WTC11 (cell line): ENCODE measurements at regions not wholly inside any gene's neighbourhood (a gene's known extent, or its start where the extent isn't known, plus 50 kb on each side); places are given as distances from the start of the nearest gene placed in this dataset.
"Not testable (repeated sequence)": the region's sequence is repeated elsewhere in the genome, so short reads cannot be mapped to it uniquely, and the experiment has no call there.

Experiments
- ATAC-seq: fragments of 200-7000 bp; cut with Tn5 transposase; 2 replicates; pipeline ENCODE4 v1.10.0; 2021; ENCODE audit warnings: mild to moderate bottlenecking, moderate library complexity
- CTCF ChIA-PET: fragments of 300-600 bp; sonication (Branson Sonifier 250); formaldehyde crosslinking; loops from one replicate; lab custom pipeline; 2021; ENCODE audit warnings: antibody characterized with exemption; lab: Charles Lee
- POLR2A ChIA-PET: fragments of 350-600 bp; sonication (Branson Sonifier 250); formaldehyde crosslinking; loops from one replicate; lab custom pipeline; 2021; ENCODE audit warnings: antibody characterized with exemption; lab: Charles Lee
- DNase-seq: peaks from one replicate; pipeline ENCODE4 v3.0.0; 2021; ENCODE audit warnings: low spot score
- H3K27ac Mint-ChIP-seq: 2 replicates; pipeline ENCODE4 v1.8.0; 2021; ENCODE audit warnings: mixed read lengths
- H3K27me3 Mint-ChIP-seq: 2 replicates; pipeline ENCODE4 v1.8.0; 2021; ENCODE audit warnings: low read depth, mild to moderate bottlenecking, moderate library complexity, mixed read lengths
- H3K36me3 Mint-ChIP-seq: 2 replicates; pipeline ENCODE4 v1.8.0; 2021; ENCODE audit warnings: mixed read lengths
- H3K4me1 Mint-ChIP-seq: 2 replicates; pipeline ENCODE4 v1.8.0; 2022; ENCODE audit warnings: mixed read lengths
- H3K4me3 Mint-ChIP-seq: 2 replicates; pipeline ENCODE4 v1.8.0; 2021; ENCODE audit warnings: mild to moderate bottlenecking, moderate library complexity, mixed read lengths
- H3K9me3 Mint-ChIP-seq: 2 replicates; pipeline ENCODE4 v1.8.0; 2021; ENCODE audit warnings: mixed read lengths
- ATF3 ChIP-seq: sonication (generic); formaldehyde crosslinking; conservative IDR thresholded peaks from 2 replicates; pipeline ENCODE4 v1.8.1; 2022; ENCODE audit warnings: mild to moderate bottlenecking, missing genetic modification reagents
- CREB1 ChIP-seq: sonication (generic); formaldehyde crosslinking; IDR thresholded peaks from 2 replicates; pipeline ENCODE4 v1.8.0; 2023; ENCODE audit warnings: mild to moderate bottlenecking, missing genetic modification reagents
- CREM ChIP-seq: sonication (generic); formaldehyde crosslinking; IDR thresholded peaks from 2 replicates; pipeline ENCODE4 v1.8.1; 2022; ENCODE audit warnings: mild to moderate bottlenecking, missing genetic modification reagents, moderate library complexity
- ELF4 ChIP-seq: sonication (generic); formaldehyde crosslinking; IDR thresholded peaks from 2 replicates; pipeline ENCODE4 v1.8.1; 2022; ENCODE audit warnings: low read depth, mild to moderate bottlenecking, moderate library complexity, missing genetic modification reagents
- GTF2I ChIP-seq: fragments of 250-450 bp; sonication (Bioruptor Pico); conservative IDR thresholded peaks from 2 replicates; pipeline ENCODE4 v1.4.0; 2021; ENCODE audit warnings: mild to moderate bottlenecking
- MXD4 ChIP-seq: fragments of 250-450 bp; sonication (Bioruptor Pico); IDR thresholded peaks from 2 replicates; pipeline ENCODE4 v1.8.0; 2021; ENCODE audit warnings: mild to moderate bottlenecking, moderate library complexity, borderline replicate concordance
- NFATC4 ChIP-seq: fragments of 250-450 bp; sonication (Bioruptor Pico); IDR thresholded peaks from 2 replicates; pipeline ENCODE4 v1.9.0; 2021; ENCODE audit warnings: mild to moderate bottlenecking
- NR2C2 ChIP-seq: sonication (generic); formaldehyde crosslinking; IDR thresholded peaks from 2 replicates; pipeline ENCODE4 v1.8.0; 2022; ENCODE audit warnings: mild to moderate bottlenecking, missing genetic modification reagents
- NR3C1 ChIP-seq: sonication (generic); formaldehyde crosslinking; conservative IDR thresholded peaks from 2 replicates; pipeline ENCODE4 v1.8.1; 2023; ENCODE audit warnings: low read depth, mild to moderate bottlenecking, missing genetic modification reagents
- PRDM15 ChIP-seq: sonication (generic); formaldehyde crosslinking; IDR thresholded peaks from 2 replicates; pipeline ENCODE4 v1.8.0; 2022; ENCODE audit warnings: missing genetic modification reagents
- RORB ChIP-seq: fragments of 250-450 bp; sonication (Bioruptor Pico); IDR thresholded peaks from 2 replicates; pipeline ENCODE4 v1.9.0; 2021; ENCODE audit warnings: mild to moderate bottlenecking
- SMAD3 ChIP-seq: sonication (generic); formaldehyde crosslinking; IDR thresholded peaks from 2 replicates; pipeline ENCODE4 v1.8.0; 2022; ENCODE audit warnings: missing genetic modification reagents, mild to moderate bottlenecking, borderline replicate concordance
- SMAD4 ChIP-seq: sonication (generic); formaldehyde crosslinking; IDR thresholded peaks from 2 replicates; pipeline ENCODE4 v1.8.0; 2022; ENCODE audit warnings: mild to moderate bottlenecking, missing genetic modification reagents
- SOX15 ChIP-seq: fragments of 250-450 bp; sonication (Bioruptor Pico); IDR thresholded peaks from 2 replicates; pipeline ENCODE4 v1.9.0; 2021; ENCODE audit warnings: mild to moderate bottlenecking
- TEAD1 ChIP-seq: sonication (generic); formaldehyde crosslinking; IDR thresholded peaks from 2 replicates; pipeline ENCODE4 v1.8.0; 2022; ENCODE audit warnings: mild to moderate bottlenecking, missing genetic modification reagents
- ZNF317 ChIP-seq: sonication (generic); formaldehyde crosslinking; IDR thresholded peaks from 2 replicates; pipeline ENCODE4 v1.8.1; 2023; ENCODE audit warnings: low read depth, mild to moderate bottlenecking, moderate library complexity, missing genetic modification reagents, borderline replicate concordance
- ZSCAN18 ChIP-seq: fragments of 250-450 bp; sonication (Bioruptor Pico); IDR thresholded peaks from 2 replicates; pipeline ENCODE4 v2.1.2; 2022; ENCODE audit warnings: mild to moderate bottlenecking, moderate library complexity
- TF ChIP-seq, protein P1 (sequence below): sonication (generic); formaldehyde crosslinking; IDR thresholded peaks from 2 replicates; pipeline ENCODE4 v1.8.1; 2023; ENCODE audit warnings: mild to moderate bottlenecking, moderate library complexity, missing genetic modification reagents
- TF ChIP-seq, protein P2 (sequence below): fragments of 250-450 bp; sonication (Bioruptor Pico); IDR thresholded peaks from 2 replicates; pipeline ENCODE4 v1.8.0; 2021; ENCODE audit warnings: mild to moderate bottlenecking
- TF ChIP-seq, protein P3 (sequence below): sonication (generic); formaldehyde crosslinking; IDR thresholded peaks from 2 replicates; pipeline ENCODE4 v1.8.1; 2023; ENCODE audit warnings: mild to moderate bottlenecking, missing genetic modification reagents

GRCh38 chr6:134634466-134634865, 315.4 kb downstream of the ALDH8A1 start:
- TF ChIP-seq SMAD3 (CRISPR knock-in tag): no peak
- TF ChIP-seq ZNF317 (CRISPR knock-in tag): no peak
- TF ChIP-seq CREM: no peak
- no peak for TF ChIP-seq ZSCAN18 (CRISPR knock-in tag)
- TF ChIP-seq MXD4 (CRISPR knock-in tag): no peak
- TF ChIP-seq, protein P1, sequence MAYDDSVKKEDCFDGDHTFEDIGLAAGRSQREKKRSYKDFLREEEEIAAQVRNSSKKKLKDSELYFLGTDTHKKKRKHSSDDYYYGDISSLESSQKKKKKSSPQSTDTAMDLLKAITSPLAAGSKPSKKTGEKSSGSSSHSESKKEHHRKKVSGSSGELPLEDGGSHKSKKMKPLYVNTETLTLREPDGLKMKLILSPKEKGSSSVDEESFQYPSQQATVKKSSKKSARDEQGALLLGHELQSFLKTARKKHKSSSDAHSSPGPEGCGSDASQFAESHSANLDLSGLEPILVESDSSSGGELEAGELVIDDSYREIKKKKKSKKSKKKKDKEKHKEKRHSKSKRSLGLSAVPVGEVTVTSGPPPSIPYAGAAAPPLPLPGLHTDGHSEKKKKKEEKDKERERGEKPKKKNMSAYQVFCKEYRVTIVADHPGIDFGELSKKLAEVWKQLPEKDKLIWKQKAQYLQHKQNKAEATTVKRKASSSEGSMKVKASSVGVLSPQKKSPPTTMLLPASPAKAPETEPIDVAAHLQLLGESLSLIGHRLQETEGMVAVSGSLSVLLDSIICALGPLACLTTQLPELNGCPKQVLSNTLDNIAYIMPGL (CRISPR knock-in tag): no peak
- TF ChIP-seq NR2C2: no peak
- TF ChIP-seq GTF2I (CRISPR knock-in tag): no peak
- no peak for TF ChIP-seq ATF3 (CRISPR knock-in tag)
- TF ChIP-seq, protein P2, sequence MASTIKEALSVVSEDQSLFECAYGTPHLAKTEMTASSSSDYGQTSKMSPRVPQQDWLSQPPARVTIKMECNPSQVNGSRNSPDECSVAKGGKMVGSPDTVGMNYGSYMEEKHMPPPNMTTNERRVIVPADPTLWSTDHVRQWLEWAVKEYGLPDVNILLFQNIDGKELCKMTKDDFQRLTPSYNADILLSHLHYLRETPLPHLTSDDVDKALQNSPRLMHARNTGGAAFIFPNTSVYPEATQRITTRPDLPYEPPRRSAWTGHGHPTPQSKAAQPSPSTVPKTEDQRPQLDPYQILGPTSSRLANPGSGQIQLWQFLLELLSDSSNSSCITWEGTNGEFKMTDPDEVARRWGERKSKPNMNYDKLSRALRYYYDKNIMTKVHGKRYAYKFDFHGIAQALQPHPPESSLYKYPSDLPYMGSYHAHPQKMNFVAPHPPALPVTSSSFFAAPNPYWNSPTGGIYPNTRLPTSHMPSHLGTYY: no peak
- TF ChIP-seq, protein P3, sequence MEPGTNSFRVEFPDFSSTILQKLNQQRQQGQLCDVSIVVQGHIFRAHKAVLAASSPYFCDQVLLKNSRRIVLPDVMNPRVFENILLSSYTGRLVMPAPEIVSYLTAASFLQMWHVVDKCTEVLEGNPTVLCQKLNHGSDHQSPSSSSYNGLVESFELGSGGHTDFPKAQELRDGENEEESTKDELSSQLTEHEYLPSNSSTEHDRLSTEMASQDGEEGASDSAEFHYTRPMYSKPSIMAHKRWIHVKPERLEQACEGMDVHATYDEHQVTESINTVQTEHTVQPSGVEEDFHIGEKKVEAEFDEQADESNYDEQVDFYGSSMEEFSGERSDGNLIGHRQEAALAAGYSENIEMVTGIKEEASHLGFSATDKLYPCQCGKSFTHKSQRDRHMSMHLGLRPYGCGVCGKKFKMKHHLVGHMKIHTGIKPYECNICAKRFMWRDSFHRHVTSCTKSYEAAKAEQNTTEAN: no peak
- no peak for TF ChIP-seq NR3C1 (CRISPR knock-in tag)
- TF ChIP-seq PRDM15 (CRISPR knock-in tag): no peak
- TF ChIP-seq TEAD1: no peak
- TF ChIP-seq NFATC4 (CRISPR knock-in tag): no peak
- TF ChIP-seq SMAD4 (CRISPR knock-in tag): no peak
- no peak for TF ChIP-seq ELF4 (CRISPR knock-in tag)
- no peak for TF ChIP-seq RORB (CRISPR knock-in tag)
- no peak for TF ChIP-seq SOX15 (CRISPR knock-in tag)
- TF ChIP-seq CREB1: no peak
- H3K27ac Mint-ChIP-seq: no peak overlapping the region
- ChIA-PET POLR2A (no interaction called here), CTCF (interaction anchor here (1.2 kb wide), 1 partner anchor 188 kb away, joined by 3 read pairs; no protein-coding TSS in a partner anchor)
- no peaks in the 10 kb centered on the region for H3K27me3 Mint-ChIP-seq
- peaks cover 6% of the 10 kb centered on the region for H3K36me3 Mint-ChIP-seq
- ATAC-seq (no peak), DNase-seq (no peak)
- H3K4me1 Mint-ChIP-seq: peaks cover 21% of the 10 kb centered on the region
- no peak overlapping the region for H3K4me3 Mint-ChIP-seq
- peaks cover 8% of the 10 kb centered on the region for H3K9me3 Mint-ChIP-seq

- H3K4me3 Mint-ChIP-seq, CTCF ChIA-PET, POLR2A ChIA-PET, ATAC-seq, H3K9me3 Mint-ChIP-seq, H3K27me3 Mint-ChIP-seq, DNase-seq, H3K27ac Mint-ChIP-seq, H3K36me3 Mint-ChIP-seq: not testable (repeated sequence)
- peaks cover 19% of the 10 kb centered on the region for H3K4me1 Mint-ChIP-seq
These were observed 315.3 kb upstream of the SGK1 start for GRCh38 chr6:134632982-134633940.
